ENCODE measurements at regions not wholly inside any gene's neighbourhood (a gene's known extent, or its start where the extent isn't known, plus 50 kb on each side); places are given as distances from the start of the nearest gene placed in this dataset.

DNA sequence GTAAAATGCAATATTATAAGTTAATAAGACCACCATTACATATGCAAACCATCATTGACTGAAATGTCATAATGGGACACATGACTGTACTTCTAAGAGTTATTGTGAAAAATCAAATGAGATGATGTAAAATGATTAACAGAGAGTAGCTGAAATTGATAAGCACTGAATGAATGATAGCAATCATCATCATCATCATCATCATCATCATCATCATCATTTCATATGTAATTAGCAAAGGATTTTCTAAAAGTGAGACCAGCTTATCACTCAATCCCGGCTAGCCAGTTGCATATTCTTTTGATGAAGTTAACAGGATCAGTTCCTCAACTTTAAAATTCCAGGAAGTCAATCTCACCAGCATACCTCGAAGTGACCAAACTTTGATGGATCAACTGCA lies 650.3 kb upstream of the KLF4 start:
- no peak for DNase-seq

DNA sequence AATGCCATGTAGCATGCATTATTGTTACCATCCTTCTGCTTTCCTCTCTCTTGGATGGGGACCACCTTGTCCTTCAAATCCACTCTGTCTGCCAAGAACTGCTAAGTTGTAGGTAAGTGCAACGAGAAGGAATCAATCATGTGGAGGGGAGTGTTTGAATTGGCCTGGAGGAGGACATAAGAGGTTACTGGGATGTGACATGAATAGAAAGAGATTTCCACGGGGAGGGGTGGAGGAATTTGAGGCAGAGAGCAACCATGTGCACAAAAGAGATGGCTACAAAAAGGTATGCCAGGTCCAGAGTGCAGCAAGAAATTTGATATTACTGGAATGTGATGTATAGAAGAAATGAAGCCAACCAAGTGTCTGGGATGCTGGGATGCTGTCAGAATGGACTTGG lies 648.9 kb upstream of the KLF4 start:
- DNase-seq, result no peak

DNA sequence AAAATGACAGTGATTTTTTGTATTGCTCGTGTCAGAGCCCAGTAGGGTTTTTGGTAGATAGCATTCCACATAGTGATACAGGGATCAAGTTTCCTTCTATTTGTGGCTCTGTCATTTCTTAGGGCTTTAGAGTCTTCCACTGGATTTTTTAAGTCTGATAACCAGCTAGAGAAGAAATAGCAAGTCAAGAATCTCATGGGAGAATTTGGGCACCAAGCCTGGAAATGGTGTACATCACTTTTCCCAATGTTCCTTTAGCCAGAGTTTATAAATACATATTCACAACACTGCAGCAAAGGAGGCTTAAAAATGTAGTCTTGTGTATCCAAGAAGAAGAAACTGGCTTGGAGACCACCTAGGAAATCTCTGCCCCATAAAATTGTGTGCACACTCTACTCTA lies 647.1 kb upstream of the KLF4 start:
- DNase-seq, result no peak

DNA sequence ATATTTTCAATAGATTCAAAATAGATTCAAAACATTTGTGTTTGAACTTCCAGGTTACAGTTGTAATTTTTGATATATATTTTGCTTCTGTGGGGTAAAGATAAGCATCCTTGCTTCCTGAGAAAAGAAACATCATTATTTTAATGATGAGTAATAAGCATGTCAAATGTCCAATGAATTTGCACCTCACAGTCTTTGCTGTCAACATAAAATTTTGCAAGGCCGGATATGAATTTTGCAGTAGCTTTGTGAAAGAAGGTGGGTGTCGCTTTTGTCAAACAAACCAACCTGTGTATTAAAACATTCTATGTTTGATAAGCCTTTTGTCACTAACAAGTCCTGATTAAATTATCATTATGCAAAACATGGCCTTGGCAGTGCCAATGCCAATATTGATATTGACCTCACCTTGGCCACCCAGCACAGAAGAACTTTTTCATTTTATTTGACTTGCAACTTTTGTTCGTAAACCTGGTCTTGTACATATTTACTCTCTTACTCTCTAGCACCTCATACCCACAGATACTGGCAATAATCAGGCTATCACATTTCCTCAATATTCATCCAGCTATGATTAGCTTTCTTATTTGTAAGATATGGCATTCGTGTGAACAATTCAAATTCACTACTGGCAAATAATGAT lies 645.0 kb upstream of the KLF4 start:
- DNase-seq, result no peak

DNA sequence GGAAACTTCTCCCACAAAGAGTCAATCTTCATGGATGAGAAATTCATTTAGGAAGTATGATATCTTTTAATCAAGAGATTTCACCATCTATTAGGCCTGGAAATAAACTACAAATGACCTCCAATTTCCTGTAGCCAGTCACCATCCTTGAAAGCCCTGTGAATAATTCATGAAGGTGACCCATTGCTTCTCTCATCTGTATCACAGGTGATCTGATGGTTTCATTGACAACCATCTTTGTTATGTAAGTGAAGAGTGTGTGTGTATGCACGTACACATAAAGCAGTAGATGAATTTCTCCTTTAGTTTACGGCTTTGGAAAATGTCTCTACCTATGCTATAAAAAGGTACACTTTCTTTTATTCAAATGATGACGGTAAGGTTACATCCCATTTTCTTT lies 644.1 kb upstream of the KLF4 start:
- no peak for DNase-seq

DNA sequence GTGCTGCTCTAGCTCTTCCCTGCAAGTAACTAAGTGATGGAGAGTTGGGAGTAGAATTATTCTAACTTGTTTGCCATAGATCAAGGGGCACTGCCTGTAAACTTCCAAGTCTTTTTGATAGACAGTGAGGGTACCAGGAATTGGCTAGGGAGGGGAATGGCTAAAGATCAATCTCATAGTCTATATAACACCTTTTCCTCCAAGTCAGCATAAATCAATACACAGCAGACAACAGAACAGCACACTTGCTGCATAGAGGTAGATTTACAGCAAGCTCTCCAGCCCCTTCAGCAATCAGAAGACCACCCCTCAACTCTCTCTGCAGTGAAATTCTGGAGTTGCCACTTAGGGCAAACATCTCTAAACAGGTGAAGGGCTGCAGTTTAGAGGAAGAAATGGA lies 643.5 kb upstream of the KLF4 start:
- no peak for DNase-seq

DNA sequence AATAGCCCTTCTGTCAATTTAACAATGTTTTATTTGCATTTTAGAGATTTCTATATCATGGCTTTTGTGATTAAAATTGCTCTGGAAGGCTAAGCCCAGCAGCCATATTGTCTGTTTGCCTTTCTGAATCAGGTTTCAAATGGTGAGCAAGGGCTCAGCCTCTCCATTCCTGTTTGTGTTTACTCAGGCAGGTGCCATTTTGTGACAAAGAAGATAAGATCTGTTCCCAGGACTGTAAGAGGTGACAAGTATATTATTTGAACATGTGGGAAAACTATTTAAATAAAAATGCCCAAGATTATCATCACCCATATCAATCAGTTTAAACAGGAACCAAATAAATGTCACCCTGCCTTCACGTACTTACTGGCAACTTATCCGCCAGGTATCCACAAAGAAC lies 641.3 kb upstream of the KLF4 start:
- no peak for DNase-seq

DNA sequence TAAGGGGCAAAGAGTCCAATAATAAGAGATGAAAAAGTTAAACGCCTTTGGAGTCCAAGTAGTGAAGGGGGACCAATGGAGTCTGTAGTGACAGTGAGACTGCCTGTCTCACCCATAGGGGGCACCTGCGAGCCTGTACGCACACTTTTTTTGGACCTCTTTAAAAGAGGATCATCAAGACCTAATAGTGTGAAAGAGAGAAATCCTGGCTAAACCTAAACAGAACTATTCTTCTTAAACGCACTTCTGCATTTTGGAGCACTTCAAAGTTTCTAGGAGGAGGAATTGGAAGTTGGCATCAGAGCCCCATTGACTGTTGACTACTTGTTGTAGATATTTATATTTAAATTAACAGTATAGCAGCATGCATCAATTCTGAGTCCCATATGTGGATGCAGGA lies 636.1 kb upstream of the KLF4 start:
- no peak for DNase-seq

DNA sequence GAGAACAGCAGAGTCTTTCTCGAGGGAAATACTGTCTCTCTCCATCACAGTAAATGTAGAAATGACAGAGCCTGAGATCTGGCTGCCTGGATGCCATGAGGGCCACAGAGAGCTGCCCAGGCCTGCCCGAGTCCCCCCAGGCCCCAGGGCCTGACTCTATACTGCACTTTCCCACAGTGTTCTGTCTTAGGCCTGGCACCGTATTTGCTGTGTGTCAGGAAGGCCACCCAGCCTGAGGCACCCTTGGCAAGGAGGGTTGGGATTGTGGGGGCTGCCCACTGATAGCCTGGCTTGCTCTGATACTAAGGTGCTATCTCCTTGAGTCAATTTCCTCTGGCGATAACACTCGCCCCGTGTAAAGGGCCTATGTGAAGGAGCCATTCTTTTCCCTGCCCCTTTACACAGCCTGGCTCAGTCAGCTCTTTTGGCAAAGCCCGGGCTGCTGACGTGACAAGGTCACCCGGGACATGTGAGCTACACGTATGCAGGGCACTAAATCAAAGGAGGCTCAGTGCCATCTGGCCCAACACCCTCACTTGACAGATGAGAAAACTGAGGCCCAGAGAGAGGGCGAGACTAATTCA lies 630.1 kb upstream of the KLF4 start:
- DNase-seq, result no peak

DNA sequence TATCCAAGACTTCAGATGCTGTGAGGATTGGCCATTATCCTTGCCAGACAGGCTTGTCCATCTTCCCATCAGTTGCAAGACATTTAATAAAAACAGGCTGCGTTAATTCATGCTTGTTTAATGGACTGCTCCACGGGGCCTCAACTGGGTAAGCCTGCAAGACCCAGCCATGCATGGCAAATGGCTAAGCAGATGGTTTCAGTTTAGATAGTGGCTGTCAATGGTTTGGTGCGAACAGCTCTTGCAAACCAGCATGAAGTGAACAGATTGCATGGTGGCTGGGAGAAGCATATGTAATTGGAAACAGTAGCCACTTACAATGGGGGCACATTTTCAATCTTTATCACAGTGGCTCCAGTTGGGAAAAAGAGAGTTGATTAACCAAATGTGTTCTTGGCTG lies 628.2 kb upstream of the KLF4 start:
- no peak for DNase-seq

DNA sequence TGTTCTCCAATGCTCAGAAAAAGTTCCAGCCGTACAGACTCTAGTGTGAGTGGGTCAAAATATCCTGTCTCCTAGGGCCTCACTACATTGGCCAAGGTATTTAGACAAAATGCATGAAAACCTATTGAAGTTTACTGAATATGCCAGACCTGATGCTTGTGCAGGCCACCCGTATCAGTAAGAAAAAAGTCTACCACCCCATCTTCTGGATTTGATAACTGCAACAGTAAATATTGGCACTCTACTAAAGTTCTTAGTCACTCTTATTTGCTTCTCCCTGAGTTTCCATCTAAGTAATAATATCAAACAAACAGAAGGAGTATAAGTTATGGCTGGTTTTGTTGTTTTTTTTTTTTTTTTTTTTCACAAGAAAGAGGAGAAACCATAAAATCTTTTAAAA lies 627.7 kb upstream of the KLF4 start:
- no peak for DNase-seq

DNA sequence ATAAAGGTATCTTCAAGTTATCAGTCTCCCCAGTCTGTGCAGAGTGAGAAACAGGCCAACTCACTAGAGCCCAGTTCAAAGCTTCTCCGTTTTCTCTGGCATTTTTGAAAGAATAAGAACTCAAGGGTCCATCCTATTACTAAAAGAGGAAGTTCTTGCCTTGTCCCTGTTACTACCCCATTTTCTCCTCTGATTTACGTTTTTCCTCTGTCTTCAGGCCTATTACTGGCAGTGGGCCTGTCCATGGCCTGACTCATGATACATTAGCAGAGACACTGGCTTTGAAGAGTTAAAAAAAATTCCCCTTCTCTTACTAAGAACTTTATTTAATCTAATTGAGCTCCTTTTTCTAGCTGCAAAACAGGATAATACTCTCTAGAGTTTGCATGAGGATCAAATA lies 624.0 kb upstream of the KLF4 start:
- DNase-seq, result no peak

DNA sequence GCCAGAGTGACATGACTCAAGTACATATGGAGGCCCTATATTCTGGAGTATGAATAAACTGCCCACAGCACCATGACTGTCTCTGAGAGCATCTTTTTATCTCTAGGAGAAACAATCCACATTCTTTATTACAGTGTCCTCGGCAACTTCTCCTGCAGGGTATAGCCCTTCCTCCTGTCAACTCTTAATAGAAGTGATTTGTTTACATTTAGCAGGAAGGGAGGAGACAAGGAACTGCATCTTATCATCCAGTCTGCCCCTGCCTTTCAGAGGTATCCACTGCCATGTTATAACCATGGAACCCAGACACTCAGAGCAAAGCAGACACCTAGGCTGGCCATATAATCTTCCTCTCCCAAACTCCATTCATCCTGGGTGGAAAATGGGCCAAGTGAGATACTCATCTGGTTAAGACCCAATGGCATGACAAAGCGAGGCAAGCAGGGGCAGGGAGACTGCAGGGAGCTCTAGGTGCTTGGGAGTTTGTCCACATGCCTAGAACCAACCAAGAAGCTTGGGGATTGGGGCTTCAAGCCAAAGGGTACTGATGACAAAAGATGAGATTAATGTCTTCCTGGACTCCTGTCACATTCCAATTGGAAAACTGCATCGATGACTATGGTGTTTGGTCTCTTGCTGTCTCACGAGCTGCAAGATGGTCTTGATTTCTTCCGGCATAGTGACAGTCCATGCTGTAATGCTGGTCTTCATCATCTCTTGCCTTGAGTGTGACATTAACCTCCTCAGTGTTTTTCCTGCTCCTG lies 620.5 kb upstream of the KLF4 start:
- no peak for DNase-seq

DNA sequence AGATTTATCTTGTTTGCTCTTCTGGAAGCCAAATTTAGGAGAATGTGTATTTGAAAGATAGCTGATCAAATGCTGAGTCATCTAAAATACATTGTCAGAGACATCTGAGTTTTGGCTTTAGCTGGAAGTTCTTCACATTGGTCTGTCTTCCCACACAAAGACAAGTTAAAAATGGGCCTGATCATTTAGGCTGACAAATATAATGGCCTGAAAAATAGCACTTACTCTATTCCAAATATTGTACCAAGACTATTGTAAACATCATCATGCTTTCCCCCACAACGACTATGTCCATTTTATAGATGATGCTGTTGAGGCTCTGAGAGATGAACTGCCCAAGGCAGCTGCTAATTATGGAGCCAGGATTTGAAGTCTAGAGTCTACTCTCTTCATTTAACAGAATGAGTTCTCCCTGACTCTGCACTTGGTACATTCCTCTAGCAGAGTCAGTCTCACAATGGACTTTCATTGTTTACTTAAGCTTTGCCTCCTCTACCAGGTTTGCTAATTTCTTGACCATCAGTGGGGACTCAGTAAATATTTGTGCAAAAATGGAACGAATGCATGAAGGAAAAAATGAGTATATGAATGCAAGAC lies 619.4 kb upstream of the KLF4 start:
- DNase-seq, result no peak

DNA sequence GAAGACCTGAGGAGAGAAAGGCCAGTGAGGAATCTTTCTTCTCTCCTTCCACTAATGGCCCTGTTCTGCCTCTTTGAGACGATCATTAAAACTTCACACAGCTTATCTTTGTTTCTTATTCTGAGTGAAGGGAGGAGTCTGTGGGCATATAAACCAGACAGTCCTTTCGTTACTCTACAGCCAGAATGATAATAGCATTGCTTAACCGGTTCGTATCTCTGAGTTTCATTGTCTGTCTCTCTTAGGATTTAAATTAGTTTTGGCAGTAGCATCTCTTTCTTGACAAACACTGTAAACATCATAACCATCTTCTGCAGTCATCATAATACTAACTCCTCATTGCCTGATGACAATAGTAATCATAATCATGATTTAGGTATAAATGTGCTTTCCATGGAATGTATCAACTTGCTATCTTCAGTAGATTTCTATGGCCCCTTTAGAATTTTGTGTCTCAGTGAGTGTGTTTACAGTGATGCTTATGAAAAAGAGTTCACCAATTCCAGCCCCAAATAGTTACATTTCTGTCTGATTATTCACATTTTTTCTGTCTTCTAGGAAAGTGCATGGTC lies 618.8 kb upstream of the KLF4 start:
- no peak for DNase-seq

DNA sequence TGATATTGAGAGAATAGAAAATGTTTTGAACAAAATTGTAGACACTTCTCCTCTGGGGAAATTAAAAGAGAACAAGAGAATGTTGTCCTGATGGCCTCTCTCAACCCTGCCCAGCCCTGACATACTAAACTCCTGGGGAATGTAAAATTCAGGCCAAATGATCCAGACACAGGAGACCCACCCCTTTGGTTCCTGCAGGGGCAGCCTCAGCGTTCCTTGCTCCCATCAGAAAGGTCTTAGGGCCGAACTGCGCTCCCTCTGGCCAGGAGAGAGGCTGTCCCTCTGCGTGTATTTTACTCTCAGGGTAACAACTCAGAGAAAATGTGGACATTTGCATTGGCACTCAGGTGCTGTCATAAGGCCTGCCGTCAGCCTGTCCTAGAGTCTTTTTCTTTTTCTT lies 616.3 kb upstream of the KLF4 start:
- DNase-seq, result no peak

DNA sequence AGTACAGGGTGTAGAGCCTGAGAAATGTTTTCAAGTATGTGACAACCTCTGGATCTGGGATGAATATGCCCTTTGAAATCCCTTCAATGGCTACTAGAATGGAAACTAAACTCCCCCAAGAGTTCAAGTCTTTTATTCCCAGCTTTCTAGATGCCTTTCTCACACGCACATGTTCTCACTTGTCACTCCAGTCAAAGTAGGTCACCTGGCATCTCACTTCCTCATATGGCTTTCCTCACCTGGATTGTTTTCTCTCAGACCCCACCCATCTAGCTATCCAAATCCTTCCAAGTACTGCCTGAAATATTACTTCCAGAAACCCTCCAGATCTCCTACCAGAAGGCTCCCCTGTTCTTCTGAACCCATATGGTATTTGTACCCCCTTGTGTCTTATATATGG lies 615.4 kb upstream of the KLF4 start:
- no peak for DNase-seq

DNA sequence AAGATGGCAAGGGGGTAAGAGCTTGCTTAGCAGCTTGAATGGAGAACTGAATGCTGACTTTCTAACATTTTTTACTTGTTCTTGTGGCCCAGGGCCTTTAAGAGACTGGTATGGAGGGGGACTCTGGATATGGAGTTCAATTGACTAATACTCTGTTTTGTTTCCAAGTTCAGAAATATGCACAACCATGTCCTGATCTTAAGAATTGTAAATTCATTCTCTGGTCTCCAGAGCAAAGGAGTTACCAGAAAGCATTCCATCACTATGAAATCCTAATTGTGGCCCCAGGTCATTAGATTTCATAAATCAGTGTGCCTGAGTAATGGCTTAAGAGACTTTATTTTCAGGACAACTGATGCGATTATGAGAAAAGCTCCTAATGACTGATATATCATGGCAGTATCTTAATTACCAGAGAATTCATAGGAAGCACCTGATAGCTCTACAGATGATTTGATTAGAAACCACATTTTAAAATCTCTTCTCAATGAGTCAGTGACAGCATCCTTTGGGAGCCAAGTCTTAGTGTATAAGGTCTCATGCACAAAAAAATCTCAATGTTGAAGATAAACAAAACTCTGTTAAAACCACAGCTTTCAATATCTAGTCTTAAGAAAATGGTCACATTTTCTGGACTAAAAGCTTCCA lies 613.6 kb upstream of the KLF4 start:
- DNase-seq, result no peak

DNA sequence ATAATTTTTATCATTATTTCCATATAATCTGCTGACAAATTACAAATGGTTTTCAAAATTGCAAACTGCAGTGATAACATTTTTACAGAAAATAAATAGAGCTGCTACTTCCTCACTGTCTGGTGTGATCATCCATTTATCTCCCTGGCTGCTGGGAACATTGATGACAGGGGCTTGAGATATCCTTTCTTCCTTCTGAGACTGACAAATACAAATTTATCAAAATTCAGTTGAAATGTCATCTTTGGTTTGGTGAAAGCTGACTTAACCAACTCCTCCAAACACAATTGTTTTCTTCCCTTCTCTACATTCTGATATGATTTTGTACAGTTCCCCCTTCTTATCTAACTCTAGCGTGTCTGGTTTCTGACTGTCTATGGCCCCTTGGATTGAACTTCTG lies 611.8 kb upstream of the KLF4 start:
- no peak for DNase-seq

DNA sequence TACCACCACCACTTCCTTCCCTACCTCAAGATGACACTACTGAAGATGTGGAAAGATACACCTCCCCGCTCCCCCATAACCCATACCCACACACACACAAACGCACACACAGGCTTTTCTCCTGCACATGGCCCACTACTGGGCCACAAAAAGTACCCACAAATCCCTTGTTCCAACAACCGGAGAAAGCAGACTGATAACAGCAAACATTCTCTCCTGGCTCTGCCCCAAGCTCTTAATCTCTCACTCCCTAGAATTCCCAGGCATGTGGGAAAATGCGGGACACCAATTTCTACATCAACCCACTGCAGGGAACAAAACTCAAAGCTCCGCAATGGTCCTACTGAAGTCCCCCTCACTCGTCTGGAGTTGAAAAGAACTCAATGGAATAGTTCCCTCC lies 611.0 kb upstream of the KLF4 start:
- DNase-seq, result no peak

DNA sequence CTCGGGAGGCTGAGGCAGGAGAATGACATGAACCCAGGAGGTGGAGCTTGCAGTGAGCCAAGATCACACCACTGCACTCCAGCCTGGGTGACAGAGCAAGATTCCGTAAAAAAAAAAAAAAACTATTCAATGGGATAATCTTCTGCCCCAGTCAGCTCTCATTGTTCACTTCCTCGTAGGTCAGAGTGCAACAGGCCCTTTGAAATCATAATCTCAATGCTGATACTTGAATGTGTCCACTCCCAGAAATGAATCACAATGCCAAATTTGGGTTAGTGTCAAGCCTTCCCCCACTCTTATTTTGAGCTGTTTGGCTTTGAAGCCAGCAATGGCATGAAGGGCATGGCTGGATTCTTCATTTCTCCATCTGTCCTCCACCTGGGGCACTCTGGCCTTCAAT lies 610.3 kb upstream of the KLF4 start:
- no peak for DNase-seq

DNA sequence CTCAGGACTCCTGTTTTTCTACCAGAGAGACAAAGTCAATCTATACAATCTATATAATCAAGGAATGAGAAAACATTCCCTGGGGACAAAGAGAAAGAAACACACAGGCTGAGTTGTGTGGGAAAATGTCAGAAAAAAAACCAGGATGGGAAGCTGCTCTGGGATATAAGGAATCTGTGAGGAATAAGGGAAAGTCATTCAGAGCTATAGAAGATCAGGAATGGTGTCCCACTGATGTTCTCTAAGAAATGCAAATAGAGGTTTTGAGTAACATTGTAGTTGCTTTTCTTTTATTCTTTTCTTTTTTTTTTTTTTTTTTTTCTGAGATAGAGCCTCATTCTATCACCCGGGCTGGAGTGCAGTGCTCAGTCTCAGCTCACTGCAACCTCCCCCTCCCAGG lies 605.9 kb upstream of the KLF4 start:
- no peak for DNase-seq

DNA sequence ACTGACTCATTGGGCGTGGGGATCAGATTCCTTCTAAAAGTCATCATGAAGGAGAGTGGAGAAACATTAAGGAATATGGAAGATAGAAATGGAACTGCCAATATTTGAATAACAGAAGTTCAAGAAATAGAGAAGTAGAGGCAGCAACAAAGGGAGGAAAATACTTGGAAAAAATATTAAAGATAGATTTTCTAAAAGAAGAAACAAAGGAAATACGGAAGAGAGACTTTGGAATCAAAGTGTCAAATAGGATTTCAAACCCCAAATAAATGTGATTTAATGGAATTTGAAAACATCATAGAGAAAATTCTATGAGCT lies 605.1 kb upstream of the KLF4 start:
- DNase-seq, result no peak
